COR-L47 (cell line): ENCODE measurements at regions not wholly inside any gene's neighbourhood (a gene's known extent, or its start where the extent isn't known, plus 50 kb on each side); places are given as distances from the start of the nearest gene placed in this dataset.
"Not testable (repeated sequence)": the region's sequence is repeated elsewhere in the genome, so short reads cannot be mapped to it uniquely, and the experiment has no call there.

Experiments used
- DNase-seq: peaks from one replicate; lab custom pipeline; 2025; lab: John Stamatoyannopoulos, UW

- no peak for DNase-seq
These were observed 193.2 kb downstream of the C1orf94 start for GRCh38 chr1:34369701-34370455.

GRCh38 chr1:34370748-34371147, 194.0 kb downstream of the C1orf94 start:
- no peak for DNase-seq

GRCh38 chr1:34371179-34371578, 194.5 kb downstream of the C1orf94 start:
- not testable (repeated sequence) for DNase-seq

GRCh38 chr1:34371829-34372532, 195.3 kb downstream of the C1orf94 start:
- no peak for DNase-seq

- no peak for DNase-seq
These were observed 196.2 kb downstream of the C1orf94 start for GRCh38 chr1:34372891-34373290.

GRCh38 chr1:34373912-34374311, 197.2 kb downstream of the C1orf94 start:
- no peak for DNase-seq

GRCh38 chr1:34376531-34376930, 199.8 kb downstream of the C1orf94 start:
- DNase-seq, result no peak

- peak; percentile 9 for DNase-seq
These were observed 202.5 kb downstream of the C1orf94 start for GRCh38 chr1:34378968-34379856.

GRCh38 chr1:34379911-34380310, 203.2 kb downstream of the C1orf94 start:
- no peak for DNase-seq

- no peak for DNase-seq
These were observed 203.9 kb downstream of the C1orf94 start for GRCh38 chr1:34380526-34381124.

- no peak for DNase-seq
These were observed 213.3 kb downstream of the C1orf94 start for GRCh38 chr1:34389974-34390373.

- no peak for DNase-seq
These were observed 219.3 kb downstream of the C1orf94 start for GRCh38 chr1:34396042-34396441.

- DNase-seq, result no peak
These were observed 221.7 kb downstream of the C1orf94 start for GRCh38 chr1:34398241-34398915.

GRCh38 chr1:34398916-34399275, 222.2 kb downstream of the C1orf94 start:
- DNase-seq, result no peak

GRCh38 chr1:34400675-34401074, 224.0 kb downstream of the C1orf94 start:
- DNase-seq, result no peak

GRCh38 chr1:34403156-34403555, 226.4 kb downstream of the C1orf94 start:
- DNase-seq, result no peak

GRCh38 chr1:34404804-34405203, 228.1 kb downstream of the C1orf94 start:
- DNase-seq, result no peak

- DNase-seq, result no peak
These were observed 228.7 kb downstream of the C1orf94 start for GRCh38 chr1:34405266-34405959.

- DNase-seq, result peak; percentile 8
These were observed 229.7 kb downstream of the C1orf94 start for GRCh38 chr1:34406377-34406776.

- no peak for DNase-seq
These were observed 230.3 kb downstream of the C1orf94 start for GRCh38 chr1:34406833-34407539.
